Activated CD4-positive, alpha-beta T cell treated with anti-CD3 and anti-CD28 coated beads for 4 hours (primary cell): ENCODE measurements at regions not wholly inside any gene's neighbourhood (a gene's known extent, or its start where the extent isn't known, plus 50 kb on each side); places are given as distances from the start of the nearest gene placed in this dataset.

Source experiments
- DNase-seq, 2 donors: peaks; one replicate each; pipeline ENCODE4 v3.0.0-alpha.2; 2020

GRCh38 chr2:128805237-128805636, 486.6 kb upstream of the HS6ST1 start:
- no peak for DNase-seq

- DNase-seq = no peak
Observed at GRCh38 chr2:128805918-128806317, 487.2 kb upstream of the HS6ST1 start.

- DNase-seq = no peak
Observed at GRCh38 chr2:128807317-128807716, 488.6 kb upstream of the HS6ST1 start.

- no peak for DNase-seq
Observed at GRCh38 chr2:128808462-128809258, 490.0 kb upstream of the HS6ST1 start.

- DNase-seq = no peak
Observed at GRCh38 chr2:128809259-128809636, 490.6 kb upstream of the HS6ST1 start.

- no peak for DNase-seq
Observed at GRCh38 chr2:128809880-128810279, 491.2 kb upstream of the HS6ST1 start.

- no peak for DNase-seq
Observed at GRCh38 chr2:128812183-128812940, 493.7 kb upstream of the HS6ST1 start.

GRCh38 chr2:128813352-128814034, 494.8 kb upstream of the HS6ST1 start:
- DNase-seq = no peak

GRCh38 chr2:128815248-128815647, 496.6 kb upstream of the HS6ST1 start:
- no peak for DNase-seq

- DNase-seq = no peak
Observed at GRCh38 chr2:128817171-128817570, 498.5 kb upstream of the HS6ST1 start.

- DNase-seq = no peak
Observed at GRCh38 chr2:128817813-128818212, 499.1 kb upstream of the HS6ST1 start.

GRCh38 chr2:128818248-128818647, 499.6 kb upstream of the HS6ST1 start:
- DNase-seq = no peak

- DNase-seq = no peak
Observed at GRCh38 chr2:128818704-128819491, 500.2 kb upstream of the HS6ST1 start.

- DNase-seq = no peak
Observed at GRCh38 chr2:128820452-128820851, 501.8 kb upstream of the HS6ST1 start.

GRCh38 chr2:128821010-128821409, 502.3 kb upstream of the HS6ST1 start:
- DNase-seq = no peak

GRCh38 chr2:128832946-128833663, 514.4 kb upstream of the HS6ST1 start:
- no peak for DNase-seq

GRCh38 chr2:128833664-128834027, 515.0 kb upstream of the HS6ST1 start:
- no peak for DNase-seq

GRCh38 chr2:128834207-128834879, 515.7 kb upstream of the HS6ST1 start:
- no peak for DNase-seq

- DNase-seq = no peak
Observed at GRCh38 chr2:128834880-128835252, 516.2 kb upstream of the HS6ST1 start.

- DNase-seq = no peak
Observed at GRCh38 chr2:128835342-128835855, 516.7 kb upstream of the HS6ST1 start.

- DNase-seq = no peak
Observed at GRCh38 chr2:128835974-128836373, 517.3 kb upstream of the HS6ST1 start.
